Pancreas (tissue), 10 donors: ENCODE measurements at regions not wholly inside any gene's neighbourhood (a gene's known extent, or its start where the extent isn't known, plus 50 kb on each side); places are given as distances from the start of the nearest gene placed in this dataset.

Source experiments
- ATAC-seq, 4 donors: fragments of 200-7000 bp; cut with Tn5 transposase; one replicate each; pipeline versions ENCODE4 v1.8.0 to v1.9.1; 2020; ENCODE audit warnings: mild to moderate bottlenecking in 4 of 4, moderate library complexity in 4 of 4
- DNase-seq, 6 donors: peaks; one replicate each; pipeline ENCODE4 v3.0.0-alpha.2; 2020
- FAIRE-seq: peaks from 2 replicates; lab custom pipeline; 2012; peaks lifted over from hg19 to GRCh38; lab: Jason Lieb, UNC
- H3K27ac ChIP-seq, 4 donors: fragments of 200-600 bp; sonication (generic); 1 replicate in 3 of 4; 2 replicates in 1 of 4; pipeline versions ENCODE4 v1.5.0 to v1.8.0; 2020
- H3K27me3 ChIP-seq, 4 donors: fragments of 200-600 bp; one replicate each; pipeline ENCODE4 v1.8.0; 2021
- H3K36me3 ChIP-seq, 3 donors: fragments of 200-600 bp; sonication (generic) in 1 of 3; one replicate each; pipeline versions ENCODE4 v1.5.0 to v1.8.0; 2020 to 2021
- H3K4me1 ChIP-seq, 3 donors: fragments of 200-600 bp; one replicate each; pipeline ENCODE4 v1.8.0; 2021
- H3K4me3 ChIP-seq, 4 donors: fragments of 200-600 bp; sonication (generic) in 2 of 4; one replicate each; pipeline versions ENCODE4 v1.5.0 to v1.8.0; 2020 to 2021
- H3K9me3 ChIP-seq, 4 donors: fragments of 200-600 bp; one replicate each; pipeline ENCODE4 v1.8.0; 2021
- WGBS, 2 donors: extraction: QIAGEN DNeasy Blood & Tissue Kit; methylation state at CpG; one replicate each; pipeline ENCODE4 v1.1.7; 2013; 5-methylcytosine and 5-hydroxymethylcytosine counted together
- intact Hi-C, 3 donors: fragments of 100-400 bp; cut with DNase I; formaldehyde crosslinking; loops; one replicate each; pipeline versions ENCODE4 v1.11.1 to v1.14.2; 2022
- TF ChIP-seq, protein P1 (sequence below), 4 donors: fragments of 200-600 bp; sonication (generic) in 3 of 4; IDR thresholded peaks; one replicate each; pipeline versions ENCODE4 v1.5.0 to v1.8.0; 2021; ENCODE audit warnings: antibody characterized with exemption in 4 of 4
- donor health status: healthy with polysubstance abuse.
- donor health status: DM: no; HTN: no; CAD: no; lungs with moderate emphysema.
- donor health status: DM: no; HTN: no; CAD: no.
- donor health status: control.
- donor health status: control.
- donor health status: Bipolar disorder and iron deficiency.
- donor health status: DM: yes; HTN: yes; CAD: no.
- donor health status: DM: no; HTN: no; CAD: no.
- donor health status: DM: no; HTN: no; CAD: no.
- donor health status: DM: yes; HTN: yes; CAD: no.

DNA sequence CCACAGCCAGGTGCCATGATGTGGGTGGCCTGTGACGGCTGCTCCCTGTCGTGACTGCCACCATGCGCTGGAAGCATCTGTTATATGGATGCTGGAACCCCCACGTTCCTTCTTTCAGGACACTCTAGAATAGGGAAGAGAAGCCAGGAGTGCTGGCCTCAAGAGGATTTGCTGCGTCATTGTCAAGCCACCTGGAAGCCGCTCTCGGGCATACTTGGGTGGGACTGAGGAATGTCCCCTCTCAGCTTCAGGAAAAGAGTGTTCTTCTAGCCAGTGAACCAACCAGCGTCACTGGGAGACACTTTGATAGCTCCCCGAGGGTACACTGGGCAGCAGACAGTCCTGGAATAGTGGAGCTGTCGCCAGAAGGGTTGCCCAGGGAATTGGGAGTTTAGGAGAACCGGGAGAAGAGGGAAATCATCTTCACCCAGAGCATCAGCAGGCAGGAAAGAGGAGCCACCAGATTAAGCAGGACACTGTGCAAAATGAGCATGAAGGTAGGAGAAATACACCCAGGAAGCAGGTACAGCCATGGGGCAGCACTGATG, 130.8 kb upstream of the SASH1 start:
- 82 to 95% methylated on average over 11 of the region's 11 CpGs for WGBS, 2 donors
- intact Hi-C loops = no loop called here
- no peak overlapping the region for H3K4me3 ChIP-seq
- H3K4me1 ChIP-seq = no peaks in the 10 kb centered on the region
- H3K9me3 ChIP-seq = no peaks in the 10 kb centered on the region
- no peak for FAIRE-seq
- no peak overlapping the region for H3K27ac ChIP-seq
- H3K27me3 ChIP-seq = no peaks in the 10 kb centered on the region
- no peaks in the 10 kb centered on the region for H3K36me3 ChIP-seq
- DNase-seq = no peak
- ATAC-seq = no peak
- TF ChIP-seq, protein P1, sequence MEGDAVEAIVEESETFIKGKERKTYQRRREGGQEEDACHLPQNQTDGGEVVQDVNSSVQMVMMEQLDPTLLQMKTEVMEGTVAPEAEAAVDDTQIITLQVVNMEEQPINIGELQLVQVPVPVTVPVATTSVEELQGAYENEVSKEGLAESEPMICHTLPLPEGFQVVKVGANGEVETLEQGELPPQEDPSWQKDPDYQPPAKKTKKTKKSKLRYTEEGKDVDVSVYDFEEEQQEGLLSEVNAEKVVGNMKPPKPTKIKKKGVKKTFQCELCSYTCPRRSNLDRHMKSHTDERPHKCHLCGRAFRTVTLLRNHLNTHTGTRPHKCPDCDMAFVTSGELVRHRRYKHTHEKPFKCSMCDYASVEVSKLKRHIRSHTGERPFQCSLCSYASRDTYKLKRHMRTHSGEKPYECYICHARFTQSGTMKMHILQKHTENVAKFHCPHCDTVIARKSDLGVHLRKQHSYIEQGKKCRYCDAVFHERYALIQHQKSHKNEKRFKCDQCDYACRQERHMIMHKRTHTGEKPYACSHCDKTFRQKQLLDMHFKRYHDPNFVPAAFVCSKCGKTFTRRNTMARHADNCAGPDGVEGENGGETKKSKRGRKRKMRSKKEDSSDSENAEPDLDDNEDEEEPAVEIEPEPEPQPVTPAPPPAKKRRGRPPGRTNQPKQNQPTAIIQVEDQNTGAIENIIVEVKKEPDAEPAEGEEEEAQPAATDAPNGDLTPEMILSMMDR (IDR thresholded peaks at IDR 0.05) = no peak

DNA sequence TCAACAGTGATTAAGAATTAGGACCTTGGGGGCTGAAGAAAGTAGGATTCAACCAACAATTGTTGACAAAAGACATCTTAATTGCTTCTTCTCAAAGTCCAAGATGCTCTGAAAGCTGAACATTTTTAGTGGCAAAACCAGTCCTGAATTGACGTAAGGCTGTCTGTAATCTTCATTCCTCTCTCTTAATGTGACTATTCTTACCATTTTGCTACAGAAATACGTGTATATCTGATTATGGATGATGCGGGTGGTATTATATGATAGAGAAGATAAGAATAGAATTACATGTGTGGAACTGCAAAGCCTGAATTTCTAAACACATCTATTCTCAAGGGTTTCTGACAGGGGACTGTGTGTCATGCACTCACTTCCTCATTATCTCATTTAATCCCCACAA, 130.3 kb upstream of the SASH1 start:
- Histone ChIP-seq H3K4me1 (no peaks in the 10 kb centered on the region), H3K36me3 (no peaks in the 10 kb centered on the region), H3K27ac (no peak overlapping the region), H3K4me3 (no peak overlapping the region), H3K27me3 (no peaks in the 10 kb centered on the region), H3K9me3 (no peaks in the 10 kb centered on the region)
- no peak for ATAC-seq
- DNase-seq = no peak
- TF ChIP-seq, protein P1 (IDR thresholded peaks at IDR 0.05) = no peak
- 75 to 79% methylated on average over 3 of the region's 3 CpGs for WGBS, 2 donors
- intact Hi-C loops = no loop called here
- no peak for FAIRE-seq

DNA sequence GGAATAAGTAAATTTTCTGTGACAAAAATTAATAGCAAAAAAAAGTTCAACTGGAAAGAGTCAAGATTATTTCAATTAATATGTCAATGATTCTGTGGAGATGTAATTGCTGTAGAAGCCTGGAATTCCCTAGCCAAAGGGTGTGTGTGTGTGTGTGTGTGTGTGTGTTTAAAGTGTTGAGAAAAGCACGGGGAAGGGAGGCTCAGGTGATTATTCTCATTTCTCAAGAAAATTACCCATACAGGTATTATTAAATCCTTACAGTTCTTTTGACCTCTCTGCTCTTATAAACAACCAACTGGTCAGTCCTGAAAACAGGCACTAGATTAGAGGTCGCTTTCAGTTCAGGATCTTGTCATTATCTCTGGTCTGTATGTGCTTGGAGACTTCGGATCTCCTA, 129.3 kb upstream of the SASH1 start:
- ATAC-seq = no peak
- intact Hi-C loops = no loop called here
- no peak for DNase-seq
- H3K9me3 ChIP-seq = no peaks in the 10 kb centered on the region
- H3K4me3 ChIP-seq = no peak overlapping the region
- no peaks in the 10 kb centered on the region for H3K36me3 ChIP-seq
- no peak overlapping the region for H3K27ac ChIP-seq
- no peaks in the 10 kb centered on the region for H3K27me3 ChIP-seq
- H3K4me1 ChIP-seq = no peaks in the 10 kb centered on the region
- FAIRE-seq = no peak
- TF ChIP-seq, protein P1 (IDR thresholded peaks at IDR 0.05) = no peak
- WGBS, 2 donors = 76 to 88% methylated on average over 3 of the region's 3 CpGs

DNA sequence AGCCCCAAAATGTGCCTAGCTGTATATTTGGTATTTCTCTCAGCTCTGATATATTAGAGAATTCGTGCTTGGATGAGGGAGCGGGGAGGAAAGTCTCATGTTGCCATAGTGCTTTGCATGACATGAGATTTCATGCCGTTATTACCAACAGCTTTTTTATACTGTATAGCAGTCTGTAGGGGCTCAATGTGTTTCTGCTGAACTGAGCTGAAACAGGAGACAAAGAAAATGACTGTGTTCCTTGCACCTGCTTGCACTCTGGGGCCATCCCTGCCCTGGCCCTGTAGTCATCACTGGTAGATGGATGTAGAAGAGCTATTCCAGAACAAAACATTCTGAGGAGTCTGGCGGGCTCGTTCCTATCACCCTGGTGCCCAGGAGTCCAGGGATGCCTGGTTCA, 128.0 kb upstream of the SASH1 start:
- FAIRE-seq (no peak), ATAC-seq (no peak), DNase-seq (no peak)
- no peaks in the 10 kb centered on the region for H3K4me1 ChIP-seq
- H3K27me3 ChIP-seq = no peaks in the 10 kb centered on the region
- H3K36me3 ChIP-seq = no peaks in the 10 kb centered on the region
- TF ChIP-seq, protein P1 (IDR thresholded peaks at IDR 0.05) = no peak
- intact Hi-C loops = no loop called here
- no peaks in the 10 kb centered on the region for H3K9me3 ChIP-seq
- 87 to 88% methylated on average over 5 of the region's 5 CpGs for WGBS, 2 donors
- no peak overlapping the region for H3K27ac ChIP-seq
- H3K4me3 ChIP-seq = no peak overlapping the region

DNA sequence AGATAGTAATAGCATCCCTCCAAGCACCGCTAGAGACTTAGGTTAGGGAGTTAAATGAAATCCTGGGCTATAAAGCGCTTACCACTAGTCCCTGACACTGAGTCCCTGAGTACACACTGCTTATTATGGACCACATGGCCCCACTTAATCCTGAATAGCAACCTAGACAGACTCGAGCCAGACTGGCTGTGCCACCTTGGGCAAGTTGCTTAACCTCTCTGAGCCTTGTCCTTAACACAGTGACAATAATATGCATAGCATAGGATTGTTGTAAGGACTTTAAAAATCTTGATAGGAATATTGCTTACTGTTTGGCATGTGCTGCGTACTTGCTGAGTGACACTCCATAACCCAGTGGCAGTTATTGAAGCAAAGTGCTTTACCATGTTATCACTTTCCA, 125.6 kb upstream of the SASH1 start:
- intact Hi-C loops = no loop called here

More for the DNA sequence above, 125.6 kb upstream of the SASH1 start:
- H3K27me3 ChIP-seq = no peaks in the 10 kb centered on the region
- DNase-seq (no peak), FAIRE-seq (no peak), ATAC-seq (no peak)
- H3K36me3 ChIP-seq = no peaks in the 10 kb centered on the region
- H3K27ac ChIP-seq = no peak overlapping the region
- H3K4me1 ChIP-seq = no peaks in the 10 kb centered on the region
- no peak overlapping the region for H3K4me3 ChIP-seq
- TF ChIP-seq, protein P1 (IDR thresholded peaks at IDR 0.05) = no peak
- WGBS, 2 donors = 82 to 86% methylated on average over 4 of the region's 4 CpGs
- H3K9me3 ChIP-seq = no peaks in the 10 kb centered on the region
